Endothelial cell of umbilical vein (primary cell): ENCODE measurements at regions not wholly inside any gene's neighbourhood (a gene's known extent, or its start where the extent isn't known, plus 50 kb on each side); places are given as distances from the start of the nearest gene placed in this dataset.

Experiments used
- BruUV-seq: library from RNA; stranded (reverse); fragments of 400-500 nt; replicated peaks from 2 replicates; lab custom pipeline; 2021; lab: Mats Ljungman, UMichigan
- CTCF ChIA-PET: fragments of 300-600, 350-600 bp; sonication (Branson Sonifier 250); formaldehyde crosslinking; loops from one replicate; lab custom pipeline; 2021; ENCODE audit warnings: antibody characterized with exemption, inconsistent platforms; lab: Charles Lee
- POLR2A ChIA-PET: fragments of 300-600, 350-600 bp; sonication (Branson Sonifier 250); formaldehyde crosslinking; loops from one replicate; lab custom pipeline; 2021; ENCODE audit warnings: antibody characterized with exemption, inconsistent platforms; lab: Charles Lee
- DNase-seq: peaks from one replicate; pipeline ENCODE4 v3.0.0-alpha.2; 2011; ENCODE audit warnings: low read depth, low spot score
- FAIRE-seq: peaks from 2 replicates; lab custom pipeline; 2011; peaks lifted over from hg19 to GRCh38; lab: Jason Lieb, UNC
- H2AFZ ChIP-seq: 2 replicates; pipeline ENCODE4 v1.6.0; 2012; ENCODE audit warnings: low read depth, low read length, control low read depth, inconsistent platforms
- H3K27ac ChIP-seq: 2 replicates; pipeline ENCODE4 v1.5.1; 2011; ENCODE audit warnings: low read depth, mild to moderate bottlenecking, control low read depth, low read length, moderate library complexity; ENCODE audit not compliant: insufficient read depth
- H3K27me3 ChIP-seq, 2 experiments: 2 replicates each; pipeline versions ENCODE4 v1.6.0 to v1.6.1; 2011; ENCODE audit warnings: low read length in 2 of 2, mixed read lengths in 1 of 2; ENCODE audit not compliant: control insufficient read depth in 2 of 2, insufficient read depth in 2 of 2
- H3K36me3 ChIP-seq, 2 experiments: 2 replicates in 1 of 2; 3 replicates in 1 of 2; pipeline ENCODE4 v1.5.1; 2011; ENCODE audit warnings: low read length in 2 of 2, mild to moderate bottlenecking in 1 of 2, moderate library complexity in 1 of 2; ENCODE audit not compliant: control insufficient read depth in 2 of 2, insufficient read depth in 2 of 2; ENCODE audit errors: extremely low read depth in 1 of 2
- H3K4me1 ChIP-seq: 3 replicates; pipeline ENCODE4 v1.5.1; 2011; ENCODE audit warnings: mild to moderate bottlenecking, low read length; ENCODE audit not compliant: control insufficient read depth, insufficient read depth; ENCODE audit errors: extremely low read depth
- H3K4me2 ChIP-seq: 2 replicates; pipeline ENCODE4 v1.6.1; 2011; ENCODE audit warnings: low read length, control low read depth, mixed read lengths; ENCODE audit not compliant: insufficient read depth
- H3K4me3 ChIP-seq, 3 experiments: fragments of 200-600 bp in 1 of 3; sonication (generic), shearing (Covaris generic) in 1 of 3; replicated peaks in 1 of 3; 2 replicates each; pipeline ENCODE4 v1.5.1; 2011 to 2016; ENCODE audit warnings: control low read depth in 3 of 3, low read length in 3 of 3, mild to moderate bottlenecking in 2 of 3, inconsistent platforms in 1 of 3, low read depth in 1 of 3, moderate library complexity in 1 of 3; ENCODE audit not compliant: insufficient read depth in 1 of 3
- H3K79me2 ChIP-seq: 2 replicates; pipeline ENCODE4 v1.6.0; 2012; ENCODE audit warnings: low read length, inconsistent platforms; ENCODE audit not compliant: control insufficient read depth, insufficient read depth
- H3K9ac ChIP-seq: replicated peaks from 2 replicates; pipeline ENCODE3; 2011; ENCODE audit warnings: low read length, control low read depth; ENCODE audit not compliant: insufficient read depth; ENCODE audit errors: extremely low read depth
- H3K9me1 ChIP-seq: replicated peaks from 3 replicates; pipeline ENCODE4 v1.6.0; 2011; ENCODE audit warnings: mild to moderate bottlenecking, low read length; ENCODE audit not compliant: control insufficient read depth, insufficient read depth; ENCODE audit errors: extremely low read depth
- H3K9me3 ChIP-seq: replicated peaks from 2 replicates; pipeline ENCODE4 v1.5.1; 2012; ENCODE audit warnings: low read length, inconsistent platforms; ENCODE audit not compliant: control insufficient read depth, insufficient read depth
- H4K20me1 ChIP-seq: replicated peaks from 2 replicates; pipeline ENCODE3; 2011; ENCODE audit warnings: mild to moderate bottlenecking, low read length; ENCODE audit not compliant: control insufficient read depth, insufficient read depth; ENCODE audit errors: extremely low read depth
- CTCF ChIP-seq, 2 donors: IDR thresholded peaks; 1 replicate in 1 of 2; 2 replicates in 1 of 2; pipeline ENCODE4 v1.5.1; 2011; ENCODE audit warnings: low read length in 2 of 2, mild to moderate bottlenecking in 2 of 2, moderate library complexity in 2 of 2, control low read depth in 1 of 2, inconsistent platforms in 1 of 2, low read depth in 1 of 2; ENCODE audit not compliant: insufficient read depth in 1 of 2; ENCODE audit errors: extremely low read depth in 1 of 2
- EZH2 ChIP-seq: IDR thresholded peaks from 2 replicates; pipeline ENCODE4 v1.6.1; 2012; ENCODE audit warnings: borderline replicate concordance, low read depth, mild to moderate bottlenecking, moderate library complexity, low read length, inconsistent platforms; ENCODE audit not compliant: severe bottlenecking
- FOS ChIP-seq: IDR thresholded peaks from 2 replicates; pipeline ENCODE4 v1.6.1; 2011; ENCODE audit warnings: mild to moderate bottlenecking, low read length, moderate library complexity, borderline replicate concordance; ENCODE audit not compliant: insufficient read depth
- GATA2 ChIP-seq: IDR thresholded peaks from 2 replicates; pipeline ENCODE4 v1.7.0; 2011; ENCODE audit warnings: low read depth, mild to moderate bottlenecking, moderate library complexity, mixed read lengths, low read length; ENCODE audit not compliant: insufficient read length, insufficient read depth
- JUN ChIP-seq: IDR thresholded peaks from 2 replicates; pipeline ENCODE4 v1.6.1; 2011; ENCODE audit warnings: borderline replicate concordance, low read depth; ENCODE audit not compliant: insufficient read length, insufficient read depth
- MAX ChIP-seq: IDR thresholded peaks from 2 replicates; pipeline ENCODE4 v1.6.1; 2011; ENCODE audit not compliant: insufficient read depth, insufficient read length
- MYC ChIP-seq: IDR thresholded peaks from one replicate; pipeline ENCODE4 v1.6.1; 2011; ENCODE audit warnings: mild to moderate bottlenecking, low read depth, low read length
- POLR2A ChIP-seq: IDR thresholded peaks from 2 replicates; pipeline ENCODE4 v1.6.1; 2012; ENCODE audit warnings: low read depth, mild to moderate bottlenecking, control low read depth, low read length
- POLR2AphosphoS5 ChIP-seq: IDR thresholded peaks from 2 replicates; pipeline ENCODE4 v1.6.1; 2012; ENCODE audit warnings: low read depth, mild to moderate bottlenecking, control low read depth, low read length, moderate library complexity; ENCODE audit not compliant: insufficient read depth
- dilution Hi-C: fragments of 300-500 bp; cut with MboI; formaldehyde crosslinking; loops from one replicate; pipeline ENCODE4 v1.15.0; 2019; ENCODE audit warnings: low sequenced_read_pairs; ENCODE audit not compliant: extremely low pct_ligation_motif_present
- intact Hi-C: fragments of 100-400 bp; cut with micrococcal nuclease; formaldehyde crosslinking; loops from one replicate; pipeline ENCODE4 v1.10.0; 2022

- Histone ChIP-seq H3K36me3 (no peaks in the 10 kb centered on the region), H3K9me3 (no peaks in the 10 kb centered on the region), H3K79me2 (no peaks in the 10 kb centered on the region), H3K27ac (no peak overlapping the region), H3K27me3 (peaks cover 0 to 4% of the 10 kb centered on the region in 2 experiments), H4K20me1 (no peaks in the 10 kb centered on the region), H3K4me3 (no peak overlapping the region), H2AFZ (no peak overlapping the region), H3K9me1 (no peaks in the 10 kb centered on the region), H3K4me2 (no peak overlapping the region), H3K9ac (no peak overlapping the region), H3K4me1 (no peaks in the 10 kb centered on the region)
- CTCF ChIA-PET: no interaction called here
- POLR2A ChIA-PET: no interaction called here
- dilution Hi-C loops: no loop called here
- no TSS peak for BruUV-seq
- DNase-seq (no peak), FAIRE-seq (no peak)
- intact Hi-C loops: no loop called here
- TF ChIP-seq FOS: no peak
- TF ChIP-seq POLR2A: no peak
- TF ChIP-seq MYC: no peak
- TF ChIP-seq GATA2: no peak
- TF ChIP-seq MAX: no peak
- TF ChIP-seq POLR2AphosphoS5: no peak
- TF ChIP-seq JUN: no peak
These were observed 131.8 kb upstream of the UNC5B start for GRCh38 chr10:71080381-71081228.

GRCh38 chr10:71081229-71081560, 131.2 kb upstream of the UNC5B start:
- no peaks in the 10 kb centered on the region for H4K20me1 ChIP-seq
- no peak overlapping the region for H3K9ac ChIP-seq
- peaks cover 0 to 4% of the 10 kb centered on the region in 2 experiments for H3K27me3 ChIP-seq
- TF ChIP-seq GATA2: no peak
- TF ChIP-seq MYC: no peak
- no peak for TF ChIP-seq MAX
- no peak for TF ChIP-seq POLR2A
- no peak for TF ChIP-seq POLR2AphosphoS5
- TF ChIP-seq CTCF (IDR thresholded peaks at IDR 0.05; ENCODE audit: extremely low read depth in 1 of 2, insufficient read depth in 1 of 2, low read depth in 1 of 2, low read length in 2 of 2): no peak
- TF ChIP-seq JUN: no peak
- no peak for TF ChIP-seq EZH2
- TF ChIP-seq FOS: no peak
- intact Hi-C loops (no loop called here), dilution Hi-C loops (no loop called here)
- DNase-seq (no peak), FAIRE-seq (no peak)
- no peak overlapping the region for H3K4me2 ChIP-seq
- H3K36me3 ChIP-seq: no peaks in the 10 kb centered on the region
- no peaks in the 10 kb centered on the region for H3K4me1 ChIP-seq
- BruUV-seq: no TSS peak
- no peak overlapping the region for H3K4me3 ChIP-seq
- no peaks in the 10 kb centered on the region for H3K79me2 ChIP-seq
- H2AFZ ChIP-seq: no peak overlapping the region
- POLR2A ChIA-PET: no interaction called here
- H3K27ac ChIP-seq: no peak overlapping the region
- no peaks in the 10 kb centered on the region for H3K9me3 ChIP-seq
- CTCF ChIA-PET: no interaction called here
- H3K9me1 ChIP-seq: no peaks in the 10 kb centered on the region
